ENCODE measurements at regions not wholly inside any gene's neighbourhood (a gene's known extent, or its start where the extent isn't known, plus 50 kb on each side); places are given as distances from the start of the nearest gene placed in this dataset.

DNA sequence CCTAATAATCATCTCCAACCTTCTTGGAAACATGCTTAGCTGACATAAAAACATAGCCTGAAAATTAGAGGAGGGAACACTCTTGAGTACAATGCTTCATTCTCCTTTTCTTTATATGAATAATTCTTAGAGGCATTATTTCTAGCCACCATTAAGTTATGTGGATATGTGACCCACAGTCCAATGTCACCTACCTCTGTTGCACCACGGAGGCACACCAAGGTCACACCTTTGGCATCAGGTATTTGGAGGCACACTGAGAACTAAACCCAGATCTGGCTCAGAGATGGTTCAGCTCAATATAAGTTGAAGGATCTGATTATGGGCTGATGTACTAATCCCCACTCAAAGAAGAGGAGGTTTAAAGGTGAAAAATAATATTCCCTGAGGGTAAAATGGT lies 385.1 kb downstream of the POM121L12 start:
- no peak overlapping the region for H3K4me3 ChIP-seq (replicated peaks; ENCODE audit: insufficient read depth, low read length)
- no peak for TF ChIP-seq SPI1 (IDR thresholded peaks at IDR 0.05; ENCODE audit: borderline replicate concordance, low read depth)

DNA sequence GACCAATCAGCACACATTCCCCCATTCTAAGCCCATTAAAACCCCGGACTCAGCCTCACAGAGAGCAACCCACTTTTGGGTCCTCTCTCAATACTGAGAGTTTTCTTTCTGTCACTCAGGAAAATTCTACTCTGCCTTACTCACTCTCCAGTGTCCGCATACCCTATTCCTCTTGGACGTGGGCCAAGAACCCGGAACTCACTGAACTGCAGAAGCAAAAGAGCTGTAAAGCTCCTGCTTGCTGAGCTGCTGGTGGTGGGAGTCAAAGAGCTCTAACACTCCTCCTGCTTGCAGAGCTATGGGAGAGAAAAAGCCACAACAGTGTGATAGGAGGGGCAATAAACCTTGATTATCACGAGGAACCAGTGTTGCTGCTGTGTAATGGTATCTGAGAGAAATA lies 386.9 kb downstream of the POM121L12 start:
- no peak for TF ChIP-seq SPI1 (IDR thresholded peaks at IDR 0.05; ENCODE audit: borderline replicate concordance, low read depth)
- TF ChIP-seq, protein P1, sequence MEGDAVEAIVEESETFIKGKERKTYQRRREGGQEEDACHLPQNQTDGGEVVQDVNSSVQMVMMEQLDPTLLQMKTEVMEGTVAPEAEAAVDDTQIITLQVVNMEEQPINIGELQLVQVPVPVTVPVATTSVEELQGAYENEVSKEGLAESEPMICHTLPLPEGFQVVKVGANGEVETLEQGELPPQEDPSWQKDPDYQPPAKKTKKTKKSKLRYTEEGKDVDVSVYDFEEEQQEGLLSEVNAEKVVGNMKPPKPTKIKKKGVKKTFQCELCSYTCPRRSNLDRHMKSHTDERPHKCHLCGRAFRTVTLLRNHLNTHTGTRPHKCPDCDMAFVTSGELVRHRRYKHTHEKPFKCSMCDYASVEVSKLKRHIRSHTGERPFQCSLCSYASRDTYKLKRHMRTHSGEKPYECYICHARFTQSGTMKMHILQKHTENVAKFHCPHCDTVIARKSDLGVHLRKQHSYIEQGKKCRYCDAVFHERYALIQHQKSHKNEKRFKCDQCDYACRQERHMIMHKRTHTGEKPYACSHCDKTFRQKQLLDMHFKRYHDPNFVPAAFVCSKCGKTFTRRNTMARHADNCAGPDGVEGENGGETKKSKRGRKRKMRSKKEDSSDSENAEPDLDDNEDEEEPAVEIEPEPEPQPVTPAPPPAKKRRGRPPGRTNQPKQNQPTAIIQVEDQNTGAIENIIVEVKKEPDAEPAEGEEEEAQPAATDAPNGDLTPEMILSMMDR (IDR thresholded peaks at IDR 0.05; ENCODE audit: insufficient read depth, low read length), result no peak
- TF ChIP-seq POLR2AphosphoS5 (IDR thresholded peaks at IDR 0.05; ENCODE audit: low read depth), result no peak
- TF ChIP-seq, protein P2, sequence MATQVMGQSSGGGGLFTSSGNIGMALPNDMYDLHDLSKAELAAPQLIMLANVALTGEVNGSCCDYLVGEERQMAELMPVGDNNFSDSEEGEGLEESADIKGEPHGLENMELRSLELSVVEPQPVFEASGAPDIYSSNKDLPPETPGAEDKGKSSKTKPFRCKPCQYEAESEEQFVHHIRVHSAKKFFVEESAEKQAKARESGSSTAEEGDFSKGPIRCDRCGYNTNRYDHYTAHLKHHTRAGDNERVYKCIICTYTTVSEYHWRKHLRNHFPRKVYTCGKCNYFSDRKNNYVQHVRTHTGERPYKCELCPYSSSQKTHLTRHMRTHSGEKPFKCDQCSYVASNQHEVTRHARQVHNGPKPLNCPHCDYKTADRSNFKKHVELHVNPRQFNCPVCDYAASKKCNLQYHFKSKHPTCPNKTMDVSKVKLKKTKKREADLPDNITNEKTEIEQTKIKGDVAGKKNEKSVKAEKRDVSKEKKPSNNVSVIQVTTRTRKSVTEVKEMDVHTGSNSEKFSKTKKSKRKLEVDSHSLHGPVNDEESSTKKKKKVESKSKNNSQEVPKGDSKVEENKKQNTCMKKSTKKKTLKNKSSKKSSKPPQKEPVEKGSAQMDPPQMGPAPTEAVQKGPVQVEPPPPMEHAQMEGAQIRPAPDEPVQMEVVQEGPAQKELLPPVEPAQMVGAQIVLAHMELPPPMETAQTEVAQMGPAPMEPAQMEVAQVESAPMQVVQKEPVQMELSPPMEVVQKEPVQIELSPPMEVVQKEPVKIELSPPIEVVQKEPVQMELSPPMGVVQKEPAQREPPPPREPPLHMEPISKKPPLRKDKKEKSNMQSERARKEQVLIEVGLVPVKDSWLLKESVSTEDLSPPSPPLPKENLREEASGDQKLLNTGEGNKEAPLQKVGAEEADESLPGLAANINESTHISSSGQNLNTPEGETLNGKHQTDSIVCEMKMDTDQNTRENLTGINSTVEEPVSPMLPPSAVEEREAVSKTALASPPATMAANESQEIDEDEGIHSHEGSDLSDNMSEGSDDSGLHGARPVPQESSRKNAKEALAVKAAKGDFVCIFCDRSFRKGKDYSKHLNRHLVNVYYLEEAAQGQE (IDR thresholded peaks at IDR 0.05; ENCODE audit: insufficient replicate concordance, low read depth), result no peak
- TF ChIP-seq GABPA (IDR thresholded peaks at IDR 0.05; ENCODE audit: low read depth), result no peak
- H3K4me3 ChIP-seq (replicated peaks; ENCODE audit: insufficient read depth, low read length), result no peak overlapping the region
- no peaks in the 10 kb centered on the region for H3K27me3 ChIP-seq (ENCODE audit: insufficient read depth, poor library complexity, severe bottlenecking)
- DNase-seq (ENCODE audit: low read depth in 1 of 2, low spot score in 1 of 2), result no peak
- no peak overlapping the region for H3K27ac ChIP-seq (replicated peaks)

More for the DNA sequence above, 385.1 kb downstream of the POM121L12 start:
- no peaks in the 10 kb centered on the region for H3K27me3 ChIP-seq (ENCODE audit: insufficient read depth, poor library complexity, severe bottlenecking)
- H3K27ac ChIP-seq (replicated peaks), result no peak overlapping the region
- DNase-seq (ENCODE audit: low read depth in 1 of 2, low spot score in 1 of 2), result no peak

DNA sequence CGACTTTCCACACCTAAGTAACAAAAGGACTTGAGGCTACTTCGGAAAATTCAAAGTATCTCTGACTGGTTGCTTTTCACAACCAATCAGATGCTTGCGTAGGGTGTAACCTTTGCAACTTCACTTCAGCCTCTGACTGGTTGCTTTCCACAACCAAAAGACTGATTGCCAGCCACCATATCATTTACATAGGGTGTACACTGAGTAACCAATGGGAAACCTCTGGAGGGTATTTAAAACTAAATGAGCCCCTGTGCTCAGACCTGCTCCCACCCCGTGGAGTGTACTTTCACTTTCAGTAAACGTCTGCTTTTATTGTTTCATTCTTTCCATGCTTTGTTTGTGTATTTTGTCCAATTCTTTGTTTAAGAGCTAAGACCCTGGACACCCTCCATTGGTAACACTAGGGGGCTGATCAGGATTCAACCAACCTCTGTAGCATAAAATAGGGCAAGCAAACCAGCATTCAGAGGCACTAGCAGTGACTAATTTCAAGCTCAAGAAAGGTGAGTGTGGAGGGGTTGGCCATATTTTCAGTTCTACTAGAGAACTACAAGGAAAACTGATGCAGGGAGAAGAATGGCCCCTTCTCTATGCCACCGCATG lies 390.8 kb downstream of the POM121L12 start:
- DNase-seq (ENCODE audit: low read depth in 1 of 2, low spot score in 1 of 2), result no peak
- Histone ChIP-seq H3K27me3 (ENCODE audit: insufficient read depth, poor library complexity, severe bottlenecking) (no peaks in the 10 kb centered on the region), H3K27ac (replicated peaks) (no peak overlapping the region), H3K4me3 (replicated peaks; ENCODE audit: insufficient read depth, low read length) (no peak overlapping the region)
- TF ChIP-seq POLR2AphosphoS5 (IDR thresholded peaks at IDR 0.05; ENCODE audit: low read depth), result no peak
- no peak for TF ChIP-seq GABPA (IDR thresholded peaks at IDR 0.05; ENCODE audit: low read depth)

DNA sequence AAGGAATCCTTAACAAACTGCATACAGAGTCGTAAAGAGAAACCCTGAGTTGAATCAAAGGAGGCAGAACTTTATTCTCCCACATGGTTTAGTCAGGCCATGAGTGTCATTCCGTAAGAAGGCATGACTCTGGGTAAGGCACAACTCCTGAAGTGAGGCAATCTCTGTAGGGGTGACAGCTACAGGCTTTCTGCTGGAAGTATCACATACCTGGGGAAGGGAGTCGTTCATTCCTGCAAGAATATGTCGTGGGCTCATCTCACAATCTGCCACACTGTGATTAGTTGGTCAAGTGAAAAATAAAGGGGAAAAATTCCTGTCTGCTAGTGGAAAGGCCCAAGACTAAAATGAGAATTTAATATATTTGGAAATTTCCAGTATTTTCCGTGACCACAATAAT lies 392.6 kb downstream of the POM121L12 start:
- H3K4me3 ChIP-seq (replicated peaks; ENCODE audit: insufficient read depth, low read length), result no peak overlapping the region
- H3K27me3 ChIP-seq (ENCODE audit: insufficient read depth, poor library complexity, severe bottlenecking), result no peaks in the 10 kb centered on the region
- no peak for TF ChIP-seq GABPA (IDR thresholded peaks at IDR 0.05; ENCODE audit: low read depth)
- TF ChIP-seq, protein P1 (IDR thresholded peaks at IDR 0.05; ENCODE audit: insufficient read depth, low read length), result no peak
- no peak for TF ChIP-seq SPI1 (IDR thresholded peaks at IDR 0.05; ENCODE audit: borderline replicate concordance, low read depth)
- TF ChIP-seq POLR2AphosphoS5 (IDR thresholded peaks at IDR 0.05; ENCODE audit: low read depth), result no peak
- TF ChIP-seq, protein P2 (IDR thresholded peaks at IDR 0.05; ENCODE audit: insufficient replicate concordance, low read depth), result no peak
- no peak for DNase-seq (ENCODE audit: low read depth in 1 of 2, low spot score in 1 of 2)
- no peak overlapping the region for H3K27ac ChIP-seq (replicated peaks)

DNA sequence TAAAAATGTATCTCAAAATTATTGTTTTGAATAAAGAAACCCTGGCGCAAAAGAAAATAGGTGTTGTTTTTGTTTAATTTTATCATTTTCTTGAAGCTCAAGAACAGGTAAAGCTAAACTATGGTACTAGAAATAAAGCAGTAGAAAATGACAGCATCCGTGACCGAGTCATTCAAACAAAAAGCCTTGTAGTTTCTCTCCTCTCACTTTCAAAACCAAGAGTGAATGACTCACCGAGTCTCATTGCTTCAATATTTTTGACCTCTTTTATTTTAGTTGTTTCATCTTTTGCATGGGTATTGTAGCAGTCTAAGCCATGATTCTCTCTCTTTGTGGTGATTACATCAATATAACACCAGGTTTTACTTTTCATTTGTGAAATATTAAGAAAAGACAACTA lies 396.5 kb downstream of the POM121L12 start:
- H3K27ac ChIP-seq (replicated peaks), result no peak overlapping the region
- no peak overlapping the region for H3K4me3 ChIP-seq (replicated peaks; ENCODE audit: insufficient read depth, low read length)
- no peaks in the 10 kb centered on the region for H3K27me3 ChIP-seq (ENCODE audit: insufficient read depth, poor library complexity, severe bottlenecking)
- no peak for DNase-seq (ENCODE audit: low read depth in 1 of 2, low spot score in 1 of 2)
- TF ChIP-seq POLR2AphosphoS5 (IDR thresholded peaks at IDR 0.05; ENCODE audit: low read depth) (no peak), GABPA (IDR thresholded peaks at IDR 0.05; ENCODE audit: low read depth) (no peak), SPI1 (IDR thresholded peaks at IDR 0.05; ENCODE audit: borderline replicate concordance, low read depth) (no peak)
- TF ChIP-seq, protein P2 (IDR thresholded peaks at IDR 0.05; ENCODE audit: insufficient replicate concordance, low read depth), result no peak
- TF ChIP-seq, protein P1 (IDR thresholded peaks at IDR 0.05; ENCODE audit: insufficient read depth, low read length), result no peak

Data from HL-60 (cell line).